H1 (cell line): ENCODE measurements at regions not wholly inside any gene's neighbourhood (a gene's known extent, or its start where the extent isn't known, plus 50 kb on each side); places are given as distances from the start of the nearest gene placed in this dataset.

Experiments
- CTCF ChIA-PET: fragments of 300-600 bp; sonication (Branson Sonifier 250); formaldehyde crosslinking; loops from one replicate; lab custom pipeline; 2021; ENCODE audit not compliant: partially characterized antibody; lab: Charles Lee
- POLR2A ChIA-PET: fragments of 300-600 bp; sonication (Branson Sonifier 250); formaldehyde crosslinking; loops from one replicate; lab custom pipeline; 2021; ENCODE audit warnings: inconsistent platforms; ENCODE audit not compliant: partially characterized antibody; lab: Charles Lee
- DNase-seq, 2 experiments: peaks; one replicate each; pipeline versions ENCODE4 v3.0.0 to v3.0.0-alpha.2; 2010 to 2022; ENCODE audit warnings: low spot score in 2 of 2, low read depth in 1 of 2, mixed read lengths in 1 of 2
- FAIRE-seq: peaks from 2 replicates; lab custom pipeline; 2011; peaks lifted over from hg19 to GRCh38; lab: Jason Lieb, UNC
- H2AFZ ChIP-seq: 2 replicates; pipeline ENCODE4 v1.8.1; 2012; ENCODE audit warnings: low read length, inconsistent platforms
- H2AK5ac ChIP-seq: 2 replicates; pipeline ENCODE4 v1.6.1; 2013; ENCODE audit warnings: low read depth, low read length
- H2BK120ac ChIP-seq: replicated peaks from 2 replicates; pipeline ENCODE3; 2013; ENCODE audit warnings: low read depth, low read length, inconsistent platforms
- H2BK12ac ChIP-seq: 2 replicates; pipeline ENCODE4 v1.6.1; 2013; ENCODE audit warnings: low read depth, low read length
- H2BK15ac ChIP-seq: 2 replicates; pipeline ENCODE4 v1.6.1; 2013; ENCODE audit warnings: low read length
- H2BK20ac ChIP-seq: 2 replicates; pipeline ENCODE4 v1.6.1; 2013; ENCODE audit warnings: low read length
- H2BK5ac ChIP-seq: 2 replicates; pipeline ENCODE4 v1.6.1; 2013; ENCODE audit warnings: low read depth, low read length
- H3K14ac ChIP-seq: 2 replicates; pipeline ENCODE4 v1.6.1; 2013; ENCODE audit warnings: inconsistent platforms; ENCODE audit not compliant: insufficient read length
- H3K18ac ChIP-seq: 2 replicates; pipeline ENCODE4 v1.6.1; 2013; ENCODE audit warnings: low read length; ENCODE audit errors: extremely low read depth
- H3K23ac ChIP-seq: 2 replicates; pipeline ENCODE4 v1.6.1; 2013; ENCODE audit warnings: inconsistent platforms; ENCODE audit not compliant: insufficient read length
- H3K23me2 ChIP-seq: 2 replicates; pipeline ENCODE4 v1.6.1; 2013; ENCODE audit warnings: low read depth, low read length
- H3K27ac ChIP-seq: 2 replicates; pipeline ENCODE4 v1.6.1; 2011; ENCODE audit warnings: low read depth, low read length, inconsistent platforms
- H3K27me3 ChIP-seq, 4 experiments: replicated peaks in 1 of 4; 1 replicate in 1 of 4; 2 replicates in 3 of 4; pipeline versions ENCODE4 v1.6.1 to v1.8.1; 2011 to 2013; ENCODE audit warnings: low read length in 3 of 4, mild to moderate bottlenecking in 3 of 4, inconsistent platforms in 2 of 4, mixed read lengths in 2 of 4, moderate library complexity in 1 of 4; ENCODE audit not compliant: control insufficient read depth in 3 of 4, insufficient read depth in 3 of 4; ENCODE audit errors: extremely low read depth in 1 of 4
- H3K36me3 ChIP-seq, 4 experiments: 2 replicates each; pipeline versions ENCODE4 v1.6.1 to v1.8.1; 2011 to 2013; ENCODE audit warnings: mild to moderate bottlenecking in 4 of 4, low read length in 3 of 4, moderate library complexity in 2 of 4, control low read depth in 1 of 4, inconsistent platforms in 1 of 4; ENCODE audit not compliant: insufficient read depth in 4 of 4, control insufficient read depth in 2 of 4
- H3K4ac ChIP-seq: replicated peaks from 2 replicates; pipeline ENCODE3; 2013; ENCODE audit warnings: low read length, low read depth, mixed read lengths, inconsistent platforms; ENCODE audit not compliant: insufficient read length
- H3K4me1 ChIP-seq, 4 experiments: replicated peaks in 1 of 4; 1 replicate in 1 of 4; 2 replicates in 3 of 4; pipeline versions ENCODE4 v1.6.1 to v1.8.1; 2011 to 2013; ENCODE audit warnings: low read length in 3 of 4, inconsistent platforms in 2 of 4, mixed read lengths in 1 of 4; ENCODE audit not compliant: insufficient read depth in 4 of 4, control insufficient read depth in 3 of 4
- H3K4me2 ChIP-seq, 2 experiments: 2 replicates each; pipeline versions ENCODE4 v1.6.1 to v1.8.1; 2011 to 2013; ENCODE audit warnings: low read depth in 2 of 2, low read length in 2 of 2, control low read depth in 1 of 2, inconsistent platforms in 1 of 2, mild to moderate bottlenecking in 1 of 2; ENCODE audit not compliant: insufficient read depth in 1 of 2
- H3K4me3 ChIP-seq, 4 experiments: fragments of 200-600, 300-600 bp in 1 of 4; sonication (generic), shearing (Covaris generic), sonication (Bioruptor Twin) in 1 of 4; 2 replicates each; pipeline versions ENCODE4 v1.5.1 to v1.8.1; 2011 to 2016; ENCODE audit warnings: low read length in 4 of 4, low read depth in 3 of 4, control low read depth in 2 of 4, inconsistent platforms in 2 of 4, mild to moderate bottlenecking in 2 of 4, mixed read lengths in 1 of 4, moderate library complexity in 1 of 4; ENCODE audit not compliant: insufficient read depth in 2 of 4; ENCODE audit errors: extremely low read depth in 1 of 4
- H3K56ac ChIP-seq: replicated peaks from 2 replicates; pipeline ENCODE3; 2013; ENCODE audit warnings: low read depth, mild to moderate bottlenecking, mixed read lengths, low read length, inconsistent platforms; ENCODE audit not compliant: insufficient read length
- H3K79me1 ChIP-seq: 2 replicates; pipeline ENCODE4 v1.6.1; 2013; ENCODE audit warnings: low read depth, low read length, control low read depth
- H3K79me2 ChIP-seq, 2 experiments: 2 replicates each; pipeline versions ENCODE4 v1.6.1 to v1.8.1; 2012 to 2013; ENCODE audit warnings: low read length in 2 of 2, mild to moderate bottlenecking in 2 of 2, inconsistent platforms in 1 of 2; ENCODE audit not compliant: insufficient read depth in 2 of 2, control insufficient read depth in 1 of 2
- H3K9ac ChIP-seq, 4 experiments: replicated peaks in 1 of 4; 1 replicate in 1 of 4; 2 replicates in 3 of 4; pipeline versions ENCODE4 v1.6.1 to v1.8.1; 2011 to 2013; ENCODE audit warnings: low read depth in 3 of 4, low read length in 3 of 4, control low read depth in 2 of 4, mild to moderate bottlenecking in 2 of 4, moderate library complexity in 2 of 4, inconsistent platforms in 1 of 4; ENCODE audit errors: extremely low read depth in 1 of 4
- H3K9me3 ChIP-seq, 2 experiments: 2 replicates each; pipeline versions ENCODE4 v1.6.1 to v1.8.1; 2012 to 2013; ENCODE audit warnings: mild to moderate bottlenecking in 2 of 2, moderate library complexity in 2 of 2, control low read depth in 1 of 2, inconsistent platforms in 1 of 2, low read depth in 1 of 2, low read length in 1 of 2, mixed read lengths in 1 of 2; ENCODE audit not compliant: insufficient read depth in 2 of 2
- H4K20me1 ChIP-seq, 2 experiments: replicated peaks in 1 of 2; 2 replicates each; pipeline versions ENCODE3 to v1.8.1; 2011 to 2013; ENCODE audit warnings: inconsistent platforms in 2 of 2, low read length in 2 of 2, mild to moderate bottlenecking in 1 of 2; ENCODE audit not compliant: insufficient read depth in 2 of 2, control insufficient read depth in 1 of 2
- H4K5ac ChIP-seq: 2 replicates; pipeline ENCODE4 v1.6.1; 2013; ENCODE audit warnings: low read length, low read depth, mixed read lengths, inconsistent platforms; ENCODE audit not compliant: insufficient read length
- H4K8ac ChIP-seq: 2 replicates; pipeline ENCODE4 v1.8.0; 2013; ENCODE audit warnings: mild to moderate bottlenecking, moderate library complexity, low read length, inconsistent platforms; ENCODE audit not compliant: insufficient read depth; ENCODE audit errors: extremely low read depth
- H4K91ac ChIP-seq: replicated peaks from 2 replicates; pipeline ENCODE3; 2013; ENCODE audit warnings: low read length, mixed read lengths, inconsistent platforms; ENCODE audit not compliant: insufficient read length
- BACH1 ChIP-seq: IDR thresholded peaks from 2 replicates; pipeline ENCODE4 v1.6.1; 2012; ENCODE audit warnings: low read length, improper control_type of control experiment
- GABPA ChIP-seq: IDR thresholded peaks from 2 replicates; pipeline ENCODE4 v1.6.1; 2011; ENCODE audit warnings: mild to moderate bottlenecking, low read length, moderate library complexity, borderline replicate concordance; ENCODE audit not compliant: insufficient read depth
- HDAC2 ChIP-seq, 2 experiments: fragments of 300-600 bp in 1 of 2; sonication (generic) in 1 of 2; IDR thresholded peaks; 2 replicates each; pipeline ENCODE4 v1.6.1; 2011 to 2012; ENCODE audit warnings: low read depth in 2 of 2, low read length in 2 of 2, mild to moderate bottlenecking in 2 of 2, moderate library complexity in 2 of 2, borderline replicate concordance in 1 of 2, inconsistent platforms in 1 of 2
- MAFK ChIP-seq: IDR thresholded peaks from 2 replicates; pipeline ENCODE4 v1.6.1; 2012; ENCODE audit warnings: low read depth, mild to moderate bottlenecking, improper control_type of control experiment, low read length
- POLR2AphosphoS5 ChIP-seq: IDR thresholded peaks from 2 replicates; pipeline ENCODE4 v1.6.1; 2011; ENCODE audit warnings: low read depth, low read length
- RAD21 ChIP-seq, 2 experiments: IDR thresholded peaks in 1 of 2; conservative IDR thresholded peaks in 1 of 2; 2 replicates each; pipeline ENCODE4 v1.6.1; 2011; ENCODE audit warnings: low read depth in 2 of 2, low read length in 2 of 2, improper control_type of control experiment in 1 of 2, inconsistent platforms in 1 of 2, mild to moderate bottlenecking in 1 of 2, moderate library complexity in 1 of 2
- RFX5 ChIP-seq: IDR thresholded peaks from 2 replicates; pipeline ENCODE4 v1.6.1; 2011; ENCODE audit warnings: low read depth, low read length, improper control_type of control experiment, borderline replicate concordance
- RNF2 ChIP-seq: fragments of 200-900, 300-1000 bp; sonication (generic); IDR thresholded peaks from 2 replicates; pipeline ENCODE4 v1.7.1; 2016; ENCODE audit warnings: borderline replicate concordance, low read depth, mild to moderate bottlenecking, antibody characterized with exemption, low read length; ENCODE audit not compliant: poor library complexity, severe bottlenecking; ENCODE audit errors: missing control alignments
- SRF ChIP-seq: IDR thresholded peaks from 2 replicates; pipeline ENCODE4 v1.6.1; 2011; ENCODE audit warnings: mild to moderate bottlenecking, low read depth, low read length, moderate library complexity
- YY1 ChIP-seq: IDR thresholded peaks from 2 replicates; pipeline ENCODE4 v1.6.1; 2011; ENCODE audit warnings: low read depth, mild to moderate bottlenecking, low read length
- WGBS, 2 experiments: shearing (Covaris generic) in 1 of 2; methylation state at CpG; one replicate each; pipeline versions ENCODE4 v1.1.6 to v1.1.7; 2013 to 2015; ENCODE audit warnings: low lambda C conversion rate in 2 of 2, mixed read lengths in 2 of 2, inconsistent platforms in 1 of 2, low coverage in 1 of 2, missing lambda C conversion rate in 1 of 2; ENCODE audit not compliant: insufficient replicate concordance in 2 of 2, insufficient coverage in 1 of 2, insufficient read length in 1 of 2; ENCODE audit errors: extremely low coverage in 1 of 2, missing lambda C conversion rate in 1 of 2; 5-methylcytosine and 5-hydroxymethylcytosine counted together
- TF ChIP-seq, protein P1 (sequence below): IDR thresholded peaks from 2 replicates; pipeline ENCODE4 v1.6.1; 2012; ENCODE audit warnings: inconsistent platforms

DNA sequence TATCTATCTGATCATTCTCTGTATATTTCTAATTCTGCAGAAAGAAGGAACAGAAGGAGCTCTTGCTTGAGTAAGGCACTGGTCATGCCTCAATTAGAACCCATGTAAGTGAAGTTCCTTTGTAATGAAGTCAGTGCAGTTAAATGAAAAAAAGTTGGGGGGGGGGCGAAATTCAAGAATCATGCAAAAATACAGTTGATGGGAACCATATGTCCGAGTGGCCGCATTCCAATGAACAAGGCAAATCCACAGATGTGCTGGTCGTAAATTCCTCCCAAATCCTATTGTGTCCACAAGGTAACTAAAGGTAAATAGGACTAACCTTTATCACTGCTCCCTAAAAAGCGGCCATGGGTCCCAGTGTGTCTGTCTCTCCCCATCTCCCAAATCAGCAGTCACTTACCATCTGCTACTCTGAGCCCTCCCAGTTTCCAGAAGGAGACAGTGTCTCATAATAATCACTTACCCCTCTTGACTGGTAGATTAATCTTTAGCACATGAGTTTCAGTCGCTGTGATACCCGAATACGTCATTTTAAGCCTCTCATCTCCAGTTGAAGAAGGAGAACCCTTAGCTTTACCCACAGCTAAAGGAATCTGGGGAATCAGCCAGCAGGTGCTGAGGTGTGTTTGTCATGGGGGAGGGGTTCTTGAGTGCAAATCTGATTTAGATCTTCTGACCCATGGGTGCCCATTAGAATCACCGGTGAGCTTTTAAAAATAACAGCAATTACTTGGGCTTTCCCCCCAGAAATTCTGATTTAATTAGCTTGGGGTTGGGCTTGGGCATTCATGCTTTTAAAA is 56.3 kb upstream of the EPHB3 start:
- H3K9ac ChIP-seq: no peak overlapping the region
- H3K23me2 ChIP-seq: no peaks in the 10 kb centered on the region
- no peaks in the 10 kb centered on the region for H3K36me3 ChIP-seq
- H2BK15ac ChIP-seq: no peak overlapping the region
- H3K23ac ChIP-seq: no peak overlapping the region
- H2AK5ac ChIP-seq: no peak overlapping the region
- peaks cover 2 to 5% (median 2%) of the 10 kb centered on the region in 4 experiments; a peak in 6 of 7 replicates for H3K4me1 ChIP-seq
- H3K79me2 ChIP-seq: no peaks in the 10 kb centered on the region
- DNase-seq (no peak), FAIRE-seq (no peak)
- H3K27ac ChIP-seq: no peak overlapping the region
- no peak overlapping the region for H4K91ac ChIP-seq
- H3K79me1 ChIP-seq: no peaks in the 10 kb centered on the region
- H2BK5ac ChIP-seq: no peak overlapping the region
- no peak overlapping the region for H2BK120ac ChIP-seq
- H3K9me3 ChIP-seq: peaks cover 3 to 4% of the 10 kb centered on the region in 2 experiments; a peak in 2 of 4 replicates
- no peak overlapping the region for H3K18ac ChIP-seq
- no peaks in the 10 kb centered on the region; a peak in 2 of 7 replicates for H3K27me3 ChIP-seq
- H4K5ac ChIP-seq: no peak overlapping the region
- H3K4me3 ChIP-seq: no peak overlapping the region
- 89% methylated on average over 8 of the region's 9 CpGs; no CpG with 5 or more reads in 1 of the 2 experiments for WGBS, 2 experiments
- no peaks in the 10 kb centered on the region for H4K20me1 ChIP-seq
- H4K8ac ChIP-seq: no peak overlapping the region
- POLR2A ChIA-PET: interaction anchor here (0.8 kb wide), 1 partner anchor 8 kb away, joined by 3 read pairs; no protein-coding TSS in a partner anchor
- CTCF ChIA-PET: interaction anchor here (0.6 to 3.4 kb wide), 10 partner anchors 9 to 297 kb away, joined by 3 to 17 read pairs (median 4); no protein-coding TSS in a partner anchor
- H3K4me2 ChIP-seq: no peak overlapping the region
- H2AFZ ChIP-seq: no peak overlapping the region
- no peak overlapping the region for H3K4ac ChIP-seq
- no peak overlapping the region for H3K14ac ChIP-seq
- no peak overlapping the region for H3K56ac ChIP-seq
- no peak overlapping the region for H2BK20ac ChIP-seq
- H2BK12ac ChIP-seq: no peak overlapping the region
- TF ChIP-seq HDAC2 (IDR thresholded peaks at IDR 0.05; ENCODE audit: borderline replicate concordance in 1 of 2, low read depth in 2 of 2, low read length in 2 of 2): no peak
- TF ChIP-seq, protein P1, sequence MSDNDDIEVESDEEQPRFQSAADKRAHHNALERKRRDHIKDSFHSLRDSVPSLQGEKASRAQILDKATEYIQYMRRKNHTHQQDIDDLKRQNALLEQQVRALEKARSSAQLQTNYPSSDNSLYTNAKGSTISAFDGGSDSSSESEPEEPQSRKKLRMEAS: no peak
- TF ChIP-seq SRF: no peak
- no peak for TF ChIP-seq MAFK
- no peak for TF ChIP-seq POLR2AphosphoS5
- TF ChIP-seq RNF2: no peak
- TF ChIP-seq YY1: no peak
- TF ChIP-seq GABPA: no peak
- TF ChIP-seq RFX5: no peak
- TF ChIP-seq RAD21 (IDR thresholded peaks at IDR 0.05 in 1 of 2, conservative IDR thresholded peaks at IDR 0.05 in 1 of 2; ENCODE audit: low read depth in 2 of 2, low read length in 2 of 2): no peak
- TF ChIP-seq BACH1: no peak
